ENCODE measurements at regions not wholly inside any gene's neighbourhood (a gene's known extent, or its start where the extent isn't known, plus 50 kb on each side); places are given as distances from the start of the nearest gene placed in this dataset.
"Not testable (repeated sequence)": the region's sequence is repeated elsewhere in the genome, so short reads cannot be mapped to it uniquely, and the experiment has no call there.

DNA sequence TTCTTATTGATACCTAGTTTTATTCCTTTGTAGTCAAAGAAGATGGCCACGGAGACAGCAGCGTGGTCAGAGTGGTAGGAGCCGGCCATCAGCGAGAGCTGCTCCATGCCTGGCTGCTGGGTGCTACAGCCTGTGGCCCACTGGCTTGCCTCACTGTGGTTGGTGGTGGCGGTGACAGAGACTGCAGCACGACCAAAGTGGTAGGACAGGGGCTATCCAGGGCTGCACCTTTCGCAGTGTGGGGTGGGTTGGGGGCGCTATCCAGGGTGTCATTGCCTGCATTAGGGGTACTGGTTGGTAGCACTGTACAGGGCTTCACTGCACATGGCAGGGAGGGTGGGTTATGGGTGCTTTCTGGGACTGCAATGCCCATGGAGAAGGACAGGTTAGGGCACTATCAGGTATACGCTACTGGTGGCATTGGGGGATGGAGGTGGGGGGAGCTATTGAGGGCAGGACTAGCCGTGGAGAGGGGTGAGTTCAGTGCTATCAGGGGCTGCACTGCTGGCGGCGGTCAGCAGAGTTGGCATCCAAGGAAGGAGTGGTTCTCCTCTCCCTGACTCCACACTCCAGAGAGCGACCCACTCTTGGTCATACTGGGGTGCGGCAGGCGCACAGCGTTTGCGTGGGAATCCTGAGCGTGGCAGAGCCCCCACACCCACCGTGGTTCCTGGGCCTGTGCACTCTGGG, 241.1 kb downstream of the GOLGA6L6 start:
- not testable (repeated sequence) for H3K36me3 Mint-ChIP-seq (ENCODE audit: low read depth); H3K27me3 Mint-ChIP-seq; H3K9me3 Mint-ChIP-seq

DNA sequence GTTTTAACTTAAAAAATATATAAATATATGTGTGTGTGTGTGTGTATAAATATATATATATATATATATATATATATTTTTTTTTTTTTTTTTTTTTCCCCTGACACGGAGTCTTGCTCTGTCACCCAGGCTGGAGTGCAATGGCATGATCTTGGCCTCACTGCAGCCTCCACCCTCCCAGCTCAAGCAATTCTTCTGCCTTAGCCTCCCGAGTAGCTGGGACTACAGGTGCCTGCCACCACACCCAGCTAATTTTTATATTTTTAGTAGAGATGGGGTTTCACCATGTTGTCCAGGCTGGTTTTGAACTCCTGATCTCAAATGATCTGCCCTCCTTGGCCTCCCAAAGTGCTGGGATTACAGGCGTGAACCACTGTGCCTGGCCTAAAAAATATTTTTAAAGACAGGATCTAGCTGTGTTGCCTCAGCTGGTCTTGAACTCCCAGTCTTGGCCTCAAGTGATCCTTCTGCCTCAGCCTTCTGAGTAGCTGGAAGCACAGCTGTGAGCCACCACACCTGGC, 243.9 kb downstream of the GOLGA6L6 start:
- not testable (repeated sequence) for H3K4me1 Mint-ChIP-seq; H3K4me3 Mint-ChIP-seq; H3K27ac Mint-ChIP-seq; H3K9me3 Mint-ChIP-seq; H3K36me3 Mint-ChIP-seq (ENCODE audit: low read depth); ATAC-seq (replicated peaks); H3K27me3 Mint-ChIP-seq

More for the DNA sequence above, 241.1 kb downstream of the GOLGA6L6 start:
- H3K27ac Mint-ChIP-seq; H3K4me1 Mint-ChIP-seq; H3K4me3 Mint-ChIP-seq; ATAC-seq (replicated peaks): not testable (repeated sequence)

DNA sequence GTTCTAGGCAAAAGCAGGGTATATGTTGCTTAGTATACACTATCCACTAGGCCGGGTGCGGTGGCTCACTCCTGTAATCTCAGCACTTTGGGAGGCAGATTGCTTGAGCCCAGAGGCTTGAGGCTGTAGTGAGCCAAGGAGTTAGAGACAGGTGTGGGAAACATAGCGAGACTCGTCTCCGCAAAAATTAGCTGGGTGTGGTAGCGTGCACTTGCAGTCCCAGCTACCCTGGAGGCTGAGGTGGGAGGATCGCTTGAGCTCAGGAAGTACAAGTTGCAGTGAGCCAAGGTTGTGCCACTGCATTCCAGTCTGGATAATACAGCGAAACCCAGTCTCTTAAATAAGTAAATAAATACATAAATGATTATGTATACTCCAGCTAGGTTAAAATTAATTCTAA, 245.3 kb downstream of the GOLGA6L6 start:
- H3K9me3 Mint-ChIP-seq; H3K4me1 Mint-ChIP-seq; H3K4me3 Mint-ChIP-seq; H3K27me3 Mint-ChIP-seq; ATAC-seq (replicated peaks); H3K36me3 Mint-ChIP-seq (ENCODE audit: low read depth); H3K27ac Mint-ChIP-seq: not testable (repeated sequence)

GRCh38 chr15:20295238-20295811, 246.3 kb downstream of the GOLGA6L6 start:
- Mint-ChIP-seq H3K27ac (no peak overlapping the region), H3K27me3 (no peaks in the 10 kb centered on the region), H3K4me1 (no peaks in the 10 kb centered on the region), H3K9me3 (no peaks in the 10 kb centered on the region), H3K36me3 (ENCODE audit: low read depth) (no peaks in the 10 kb centered on the region), H3K4me3 (no peak overlapping the region)
- no peak for ATAC-seq (replicated peaks)

DNA sequence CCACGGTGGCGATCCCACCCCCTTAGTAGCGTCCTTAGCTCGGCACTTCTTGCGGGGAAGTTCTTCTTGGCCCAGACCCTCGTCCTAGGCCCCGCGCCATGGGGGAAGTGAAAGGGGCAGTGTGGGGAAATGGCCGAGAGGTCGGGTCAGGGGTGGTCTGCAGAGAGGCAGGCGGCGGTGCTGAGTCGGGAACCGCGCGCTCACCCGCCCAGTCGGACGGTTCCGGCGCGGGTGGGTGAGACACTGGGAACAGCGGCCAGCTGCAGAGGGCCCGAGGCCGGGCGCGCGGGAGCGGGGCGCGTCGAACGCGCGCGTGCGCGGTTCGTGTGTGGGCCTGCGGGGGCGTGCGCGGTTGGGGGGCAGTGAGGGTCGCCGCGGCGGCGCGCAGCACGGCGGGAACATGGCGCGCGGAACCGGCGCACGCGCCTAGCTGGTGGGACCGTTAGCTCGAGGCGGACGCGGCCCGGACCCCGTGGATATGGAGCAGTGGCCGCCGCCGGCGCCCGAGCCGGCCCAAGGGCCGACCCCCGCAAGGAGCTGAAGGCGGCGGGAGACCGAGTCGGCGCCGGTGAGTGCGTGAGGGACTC, 246.9 kb downstream of the GOLGA6L6 start:
- Mint-ChIP-seq H3K27ac (no peak overlapping the region), H3K27me3 (no peaks in the 10 kb centered on the region), H3K9me3 (no peaks in the 10 kb centered on the region), H3K4me1 (no peaks in the 10 kb centered on the region), H3K36me3 (ENCODE audit: low read depth) (no peaks in the 10 kb centered on the region), H3K4me3 (no peak overlapping the region)
- ATAC-seq (replicated peaks): no peak

- ATAC-seq (replicated peaks); H3K4me3 Mint-ChIP-seq; H3K4me1 Mint-ChIP-seq; H3K9me3 Mint-ChIP-seq; H3K27ac Mint-ChIP-seq; H3K36me3 Mint-ChIP-seq (ENCODE audit: low read depth); H3K27me3 Mint-ChIP-seq: not testable (repeated sequence)
Observed at GRCh38 chr15:20292422-20293005, 249.1 kb downstream of the GOLGA6L6 start.

DNA sequence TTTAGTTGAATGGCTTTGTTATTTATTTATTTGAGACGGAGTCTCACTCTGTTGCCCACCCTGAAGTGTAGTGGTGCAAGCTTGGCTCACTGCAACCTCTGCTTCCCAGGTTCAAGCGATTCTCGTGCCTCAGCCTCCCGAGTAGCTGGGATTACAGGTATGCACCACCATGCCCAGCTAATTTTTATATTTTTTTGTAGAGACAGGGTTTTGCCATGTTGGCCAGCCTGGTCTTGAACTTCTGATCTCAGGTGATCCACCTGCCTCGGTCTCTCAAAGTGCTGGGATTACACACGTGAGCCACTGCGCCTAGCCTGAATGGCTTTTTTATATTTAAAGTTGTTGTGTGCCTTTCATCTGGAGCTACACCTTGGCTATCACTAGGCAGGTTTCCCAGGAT, 250.0 kb downstream of the GOLGA6L6 start:
- not testable (repeated sequence) for H3K4me1 Mint-ChIP-seq; H3K9me3 Mint-ChIP-seq; H3K36me3 Mint-ChIP-seq (ENCODE audit: low read depth); ATAC-seq (replicated peaks); H3K27ac Mint-ChIP-seq; H3K4me3 Mint-ChIP-seq; H3K27me3 Mint-ChIP-seq

DNA sequence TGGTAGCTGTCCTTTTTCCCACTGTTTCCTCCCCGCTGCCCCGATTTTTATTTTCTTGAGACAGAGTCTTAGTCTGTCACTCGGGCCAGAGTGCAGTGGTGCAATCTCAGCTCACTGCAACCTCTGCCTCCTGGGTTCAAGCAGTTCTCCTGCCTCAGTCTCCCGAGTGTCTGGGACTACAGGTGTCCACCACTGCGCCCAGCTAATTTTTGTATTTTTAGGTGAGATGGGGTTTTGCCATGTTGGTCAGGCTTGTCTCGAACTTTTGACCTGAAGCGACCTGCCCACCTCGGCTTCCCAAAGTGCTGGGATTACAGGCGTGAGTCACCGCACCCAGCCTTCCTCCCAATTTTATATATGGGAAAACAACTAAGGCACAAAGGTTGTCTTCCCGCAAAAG, 251.0 kb downstream of the GOLGA6L6 start:
- H3K27me3 Mint-ChIP-seq; H3K9me3 Mint-ChIP-seq; H3K4me3 Mint-ChIP-seq; H3K27ac Mint-ChIP-seq; H3K4me1 Mint-ChIP-seq; ATAC-seq (replicated peaks); H3K36me3 Mint-ChIP-seq (ENCODE audit: low read depth): not testable (repeated sequence)

GRCh38 chr15:20289538-20290103, 252.0 kb downstream of the GOLGA6L6 start:
- not testable (repeated sequence) for H3K4me3 Mint-ChIP-seq

GRCh38 chr15:20288800-20289537, 252.6 kb downstream of the GOLGA6L6 start:
- not testable (repeated sequence) for ATAC-seq (replicated peaks); H3K27ac Mint-ChIP-seq; H3K36me3 Mint-ChIP-seq (ENCODE audit: low read depth); H3K4me1 Mint-ChIP-seq; H3K27me3 Mint-ChIP-seq; H3K9me3 Mint-ChIP-seq; H3K4me3 Mint-ChIP-seq

More at GRCh38 chr15:20289538-20290103, 252.0 kb downstream of the GOLGA6L6 start:
- H3K4me1 Mint-ChIP-seq; H3K36me3 Mint-ChIP-seq (ENCODE audit: low read depth); ATAC-seq (replicated peaks); H3K27ac Mint-ChIP-seq; H3K9me3 Mint-ChIP-seq; H3K27me3 Mint-ChIP-seq: not testable (repeated sequence)

DNA sequence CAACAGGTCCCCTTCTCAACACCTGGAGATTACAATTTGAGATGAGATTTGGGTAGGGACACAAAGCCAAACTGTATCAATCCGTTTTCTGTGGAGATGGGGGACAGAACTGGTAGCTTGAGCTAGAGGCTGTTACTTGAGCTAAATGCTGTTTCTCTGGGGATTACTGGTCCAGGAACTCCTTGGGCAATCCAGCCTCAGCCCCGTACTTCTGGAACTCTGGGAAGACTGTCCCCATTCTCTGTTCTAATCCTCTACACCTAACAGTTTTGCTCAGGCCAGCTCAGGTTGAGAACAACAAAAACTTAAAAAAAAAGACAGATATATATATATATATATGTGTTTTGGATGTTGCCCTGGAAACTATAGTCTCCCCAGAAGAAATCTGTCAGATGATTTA, 255.0 kb downstream of the GOLGA6L6 start:
- ATAC-seq (replicated peaks); H3K9me3 Mint-ChIP-seq; H3K4me1 Mint-ChIP-seq; H3K27me3 Mint-ChIP-seq; H3K27ac Mint-ChIP-seq; H3K4me3 Mint-ChIP-seq; H3K36me3 Mint-ChIP-seq (ENCODE audit: low read depth): not testable (repeated sequence)

- H3K36me3 Mint-ChIP-seq (ENCODE audit: low read depth); H3K4me1 Mint-ChIP-seq; ATAC-seq (replicated peaks); H3K27ac Mint-ChIP-seq; H3K4me3 Mint-ChIP-seq; H3K27me3 Mint-ChIP-seq; H3K9me3 Mint-ChIP-seq: not testable (repeated sequence)
Observed at GRCh38 chr15:20285696-20286300, 255.8 kb downstream of the GOLGA6L6 start.

DNA sequence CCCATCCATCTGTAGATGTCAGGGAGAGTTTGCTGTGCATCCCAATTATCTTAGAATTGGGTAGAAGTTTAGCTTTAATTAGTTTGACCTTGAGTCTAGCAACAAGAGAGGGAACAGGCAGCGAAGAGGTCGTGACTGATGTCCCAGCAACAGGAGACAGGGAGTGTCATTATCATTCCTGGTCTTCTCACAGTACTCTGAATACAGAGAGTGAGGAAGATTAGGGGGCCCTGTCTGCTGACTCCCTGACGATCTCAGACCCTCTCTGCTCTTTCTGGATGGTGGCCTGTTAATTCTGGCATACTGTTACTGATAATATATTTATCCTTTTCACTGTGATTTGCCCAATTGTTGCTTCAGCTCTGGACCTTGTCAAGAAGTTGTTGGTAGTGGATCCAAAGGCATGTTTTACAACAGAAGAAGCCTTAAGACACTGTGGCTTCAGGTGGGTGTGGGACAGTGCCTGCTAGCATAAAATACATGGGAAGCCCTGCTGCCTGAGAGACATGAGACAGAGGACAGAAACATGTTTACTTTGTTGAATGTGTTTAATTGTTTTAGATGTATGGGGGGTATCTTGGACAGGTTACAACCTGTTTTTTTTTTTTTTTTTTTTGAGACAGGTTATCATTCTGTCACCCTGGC, 256.6 kb downstream of the GOLGA6L6 start:
- H3K4me3 Mint-ChIP-seq; ATAC-seq (replicated peaks); H3K4me1 Mint-ChIP-seq; H3K27ac Mint-ChIP-seq; H3K9me3 Mint-ChIP-seq; H3K36me3 Mint-ChIP-seq (ENCODE audit: low read depth); H3K27me3 Mint-ChIP-seq: not testable (repeated sequence)

- H3K27me3 Mint-ChIP-seq; H3K9me3 Mint-ChIP-seq; H3K4me3 Mint-ChIP-seq; ATAC-seq (replicated peaks); H3K4me1 Mint-ChIP-seq; H3K27ac Mint-ChIP-seq; H3K36me3 Mint-ChIP-seq (ENCODE audit: low read depth): not testable (repeated sequence)
Observed at GRCh38 chr15:20283651-20284050, 257.9 kb downstream of the GOLGA6L6 start.
